GM12873 (cell line): ENCODE measurements at regions not wholly inside any gene's neighbourhood (a gene's known extent, or its start where the extent isn't known, plus 50 kb on each side); places are given as distances from the start of the nearest gene placed in this dataset.

Experiments
- CTCF ChIP-seq: IDR thresholded peaks from 2 replicates; pipeline ENCODE4 v1.5.1; 2012; ENCODE audit warnings: low read depth, mild to moderate bottlenecking, moderate library complexity, low read length, control low read depth; ENCODE audit not compliant: insufficient read depth; ENCODE audit errors: missing control alignments

DNA sequence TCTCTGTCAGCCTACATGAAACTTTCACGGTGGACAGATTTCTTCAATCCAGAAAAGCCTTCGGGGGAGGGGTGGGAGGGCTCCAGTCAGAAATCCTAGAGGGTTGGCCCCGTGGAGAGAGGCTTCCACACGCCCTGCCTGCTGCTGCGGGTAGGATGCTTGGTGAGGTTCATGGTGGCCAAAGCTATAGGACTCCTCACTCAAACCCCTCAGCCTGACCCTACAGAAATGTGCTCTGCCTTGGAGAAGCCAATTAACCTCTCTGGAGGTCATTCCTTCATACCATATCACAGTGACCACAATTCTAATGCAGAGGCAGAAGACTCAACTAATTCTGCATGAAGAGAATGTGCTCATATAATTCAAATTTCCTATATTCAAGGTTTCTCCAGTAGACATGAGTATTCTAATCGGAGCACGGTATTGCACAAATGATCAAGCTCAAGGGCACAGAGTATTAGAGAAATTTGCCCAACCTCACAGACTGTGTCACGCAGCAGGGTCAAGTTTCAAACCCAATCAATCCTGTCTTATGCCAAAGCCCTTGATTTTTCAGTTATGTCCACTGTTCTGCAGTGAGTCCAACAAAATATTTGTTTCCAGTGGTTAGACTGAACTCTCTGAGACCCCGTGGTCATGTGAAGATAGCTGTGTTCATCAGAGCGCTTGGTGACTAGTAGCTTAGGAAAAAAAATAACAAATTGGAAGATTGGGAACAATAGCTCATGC, 104.8 kb downstream of the TOMM20 start:
- no peak for TF ChIP-seq CTCF

- TF ChIP-seq CTCF, result no peak
These were observed 105.5 kb downstream of the TOMM20 start for GRCh38 chr1:235022981-235023710.

DNA sequence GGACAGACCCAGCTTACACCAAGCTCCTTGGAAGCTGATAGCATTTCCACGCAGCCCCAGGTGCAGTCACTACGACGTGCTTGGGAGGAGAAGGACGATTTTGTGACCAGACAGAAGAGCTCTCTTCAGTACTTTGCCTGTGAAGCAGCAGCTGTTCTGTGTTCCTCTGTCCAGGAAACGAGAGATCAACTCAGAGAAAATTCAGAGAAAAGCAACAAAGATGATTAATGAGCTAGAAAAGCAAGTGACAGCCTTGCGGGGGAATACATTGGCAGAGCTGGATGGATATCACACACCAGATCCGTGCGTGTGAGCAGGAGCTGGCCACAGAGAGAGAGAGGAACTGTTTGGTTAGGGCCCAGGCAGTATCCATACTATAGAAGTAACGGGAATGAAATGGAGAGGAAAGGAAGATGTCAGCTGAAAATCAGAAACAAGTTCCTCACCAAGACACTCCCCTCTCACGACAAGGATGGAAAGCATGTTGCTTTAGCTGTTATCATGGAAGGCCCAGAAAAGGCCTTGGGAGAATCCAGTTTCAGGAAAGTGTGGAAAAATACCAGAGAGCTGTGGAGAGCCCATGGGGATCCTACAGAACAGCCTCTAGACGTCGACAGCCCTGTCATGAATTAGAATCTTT, 106.2 kb downstream of the TOMM20 start:
- TF ChIP-seq CTCF, result no peak

DNA sequence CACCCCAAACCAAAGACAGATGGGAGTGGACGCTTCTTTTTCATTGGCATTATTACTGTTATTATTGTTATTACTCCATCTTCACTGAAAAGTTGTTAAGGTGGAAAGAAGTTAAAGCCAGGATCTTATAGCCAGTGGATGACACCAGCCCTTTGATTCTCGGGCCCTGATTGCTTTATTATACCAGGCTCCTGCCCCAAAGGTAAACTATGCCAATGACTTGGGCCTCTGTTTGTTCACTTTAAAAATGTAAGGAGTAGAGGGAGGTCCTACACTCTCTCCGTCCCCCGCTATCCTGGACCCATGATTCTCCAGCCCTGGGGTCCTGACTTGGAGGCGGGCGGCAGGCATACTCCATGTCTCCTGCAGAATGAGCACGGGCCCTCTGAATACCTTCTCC, 106.8 kb downstream of the TOMM20 start:
- TF ChIP-seq CTCF, result no peak

- no peak for TF ChIP-seq CTCF
These were observed 107.3 kb downstream of the TOMM20 start for GRCh38 chr1:235021321-235021720.

GRCh38 chr1:235019961-235020360, 108.7 kb downstream of the TOMM20 start:
- TF ChIP-seq CTCF, result no peak

DNA sequence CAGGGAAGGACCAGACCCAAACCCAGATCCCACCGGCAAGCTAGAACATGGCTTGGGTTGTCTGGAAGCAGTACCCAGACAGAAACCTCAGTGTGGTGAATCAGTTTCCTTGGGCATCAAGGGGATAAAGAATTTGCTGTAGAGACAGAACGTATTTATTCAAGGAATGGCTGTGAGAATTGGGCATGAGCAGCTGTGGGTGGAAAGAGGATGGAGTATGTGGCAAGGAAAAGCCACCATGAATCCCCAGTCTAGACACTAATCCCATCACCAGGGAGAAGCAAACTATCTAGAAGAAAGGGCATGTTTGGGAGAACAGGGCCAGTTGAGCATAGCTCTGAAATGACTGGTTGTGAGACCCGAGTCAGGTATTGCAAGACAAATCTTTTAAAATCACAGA, 109.2 kb downstream of the TOMM20 start:
- TF ChIP-seq CTCF, result no peak
